Esophagus muscularis mucosa (tissue), 3 donors: ENCODE measurements at regions not wholly inside any gene's neighbourhood (a gene's known extent, or its start where the extent isn't known, plus 50 kb on each side); places are given as distances from the start of the nearest gene placed in this dataset.

ENCODE experiments used
- CTCF ChIP-seq, 3 experiments: fragments of 200-600 bp in 2 of 3; fragments of 450-650 bp in 1 of 3; sonication (generic) in 2 of 3; IDR thresholded peaks; one replicate each; pipeline ENCODE4 v1.5.1; 2017 to 2019; ENCODE audit warnings: antibody characterized with exemption in 3 of 3, mild to moderate bottlenecking in 2 of 3, moderate library complexity in 1 of 3
- POLR2A ChIP-seq: fragments of 450-650 bp; IDR thresholded peaks from one replicate; pipeline ENCODE4 v1.6.1; 2017; ENCODE audit warnings: antibody characterized with exemption, moderate library complexity, mild to moderate bottlenecking, low read depth

- TF ChIP-seq CTCF (IDR thresholded peaks at IDR 0.05) (no peak), POLR2A (no peak)
Measured at GRCh38 chr18:10169064-10169562, 255.3 kb downstream of the VAPA start.
